SK-N-SH treated with all-trans-retinoic acid at 6 μM for 48 hours (cell line): ENCODE measurements at regions not wholly inside any gene's neighbourhood (a gene's known extent, or its start where the extent isn't known, plus 50 kb on each side); places are given as distances from the start of the nearest gene placed in this dataset.

Experiments
- ARNTL ChIP-seq: fragments of 450-650 bp; formaldehyde crosslinking; IDR thresholded peaks from 2 replicates; pipeline ENCODE4 v1.5.0; 2020; ENCODE audit warnings: low read depth, mild to moderate bottlenecking, moderate library complexity, borderline replicate concordance
- ESRRG ChIP-seq: fragments of 250-450 bp; sonication (Bioruptor Pico); IDR thresholded peaks from 2 replicates; pipeline ENCODE4 v1.6.1; 2021; ENCODE audit warnings: mild to moderate bottlenecking
- ISL1 ChIP-seq: fragments of 250-450 bp; sonication (Bioruptor Pico); IDR thresholded peaks from 2 replicates; pipeline ENCODE4 v2.1.2; 2022; ENCODE audit warnings: mild to moderate bottlenecking, moderate library complexity
- RARB ChIP-seq: fragments of 250-450 bp; sonication (Bioruptor Pico); IDR thresholded peaks from 2 replicates; pipeline ENCODE4 v1.8.0; 2021; ENCODE audit warnings: mild to moderate bottlenecking, moderate library complexity
- TCF4 ChIP-seq: fragments of 250-450 bp; sonication (Bioruptor Pico); IDR thresholded peaks from 2 replicates; pipeline ENCODE4 v1.8.0; 2021; ENCODE audit warnings: mild to moderate bottlenecking, moderate library complexity, borderline replicate concordance
- TOX ChIP-seq: fragments of 250-450 bp; sonication (Bioruptor Pico); IDR thresholded peaks from 2 replicates; pipeline ENCODE4 v1.8.0; 2021; ENCODE audit warnings: mild to moderate bottlenecking, moderate library complexity, borderline replicate concordance
- TSHZ2 ChIP-seq: fragments of 250-450 bp; sonication (Bioruptor Pico); IDR thresholded peaks from 2 replicates; pipeline ENCODE4 v1.5.0; 2020; ENCODE audit warnings: mild to moderate bottlenecking, moderate library complexity
- ZC3H10 ChIP-seq: fragments of 250-450 bp; sonication (Bioruptor Pico); IDR thresholded peaks from 2 replicates; pipeline ENCODE4 v1.5.1; 2021; ENCODE audit warnings: mild to moderate bottlenecking, moderate library complexity
- ZFP3 ChIP-seq: fragments of 250-450 bp; sonication (Bioruptor Pico); IDR thresholded peaks from 2 replicates; pipeline ENCODE4 v1.5.0; 2020; ENCODE audit warnings: mild to moderate bottlenecking, moderate library complexity
- ZFP30 ChIP-seq: fragments of 450-650 bp; formaldehyde crosslinking; IDR thresholded peaks from 2 replicates; pipeline ENCODE4 v1.5.0; 2022; ENCODE audit warnings: mild to moderate bottlenecking, moderate library complexity
- ZNF8 ChIP-seq: fragments of 450-650 bp; formaldehyde crosslinking; IDR thresholded peaks from 2 replicates; pipeline ENCODE4 v1.5.0; 2020; ENCODE audit warnings: mild to moderate bottlenecking, moderate library complexity
- TF ChIP-seq, protein P1 (sequence below): fragments of 250-450 bp; sonication (Bioruptor Pico); IDR thresholded peaks from 2 replicates; pipeline ENCODE4 v1.8.0; 2020; ENCODE audit warnings: mild to moderate bottlenecking, moderate library complexity, borderline replicate concordance

DNA sequence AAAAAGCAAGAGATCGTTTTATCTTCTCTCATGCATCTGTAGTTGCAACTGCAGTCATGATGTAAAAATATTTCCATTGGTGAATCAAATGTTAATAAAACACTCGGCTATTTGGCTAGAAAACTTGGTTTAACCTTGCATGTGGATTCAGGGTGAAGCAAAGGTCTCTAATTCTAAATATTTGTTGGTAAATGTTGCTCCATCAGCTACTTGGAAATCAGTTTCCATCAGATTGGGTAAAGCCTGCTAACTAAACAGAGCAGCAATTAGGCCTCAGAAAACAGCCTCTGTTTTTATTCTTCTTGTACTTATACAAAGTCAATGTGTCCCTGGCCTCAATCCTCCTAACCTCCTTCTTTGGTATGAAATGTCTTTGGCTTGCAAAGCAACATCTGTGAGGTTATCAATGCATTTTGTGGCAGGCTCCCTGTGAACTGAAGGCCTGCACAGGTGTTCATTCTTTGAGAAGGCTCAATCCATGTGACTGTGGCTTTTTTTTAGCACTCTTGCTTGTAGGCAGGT, 312.3 kb downstream of the WDR72 start:
- TF ChIP-seq ARNTL (CRISPR knock-in tag) (no peak), TCF4 (CRISPR knock-in tag) (no peak), ZFP30 (CRISPR knock-in tag) (no peak), RARB (CRISPR knock-in tag) (no peak), ZNF8 (CRISPR knock-in tag) (no peak), ZFP3 (CRISPR knock-in tag) (no peak), ISL1 (CRISPR knock-in tag) (no peak), TOX (CRISPR knock-in tag) (no peak), ESRRG (no peak), TSHZ2 (CRISPR knock-in tag) (no peak), ZC3H10 (CRISPR knock-in tag) (no peak)
- TF ChIP-seq, protein P1, sequence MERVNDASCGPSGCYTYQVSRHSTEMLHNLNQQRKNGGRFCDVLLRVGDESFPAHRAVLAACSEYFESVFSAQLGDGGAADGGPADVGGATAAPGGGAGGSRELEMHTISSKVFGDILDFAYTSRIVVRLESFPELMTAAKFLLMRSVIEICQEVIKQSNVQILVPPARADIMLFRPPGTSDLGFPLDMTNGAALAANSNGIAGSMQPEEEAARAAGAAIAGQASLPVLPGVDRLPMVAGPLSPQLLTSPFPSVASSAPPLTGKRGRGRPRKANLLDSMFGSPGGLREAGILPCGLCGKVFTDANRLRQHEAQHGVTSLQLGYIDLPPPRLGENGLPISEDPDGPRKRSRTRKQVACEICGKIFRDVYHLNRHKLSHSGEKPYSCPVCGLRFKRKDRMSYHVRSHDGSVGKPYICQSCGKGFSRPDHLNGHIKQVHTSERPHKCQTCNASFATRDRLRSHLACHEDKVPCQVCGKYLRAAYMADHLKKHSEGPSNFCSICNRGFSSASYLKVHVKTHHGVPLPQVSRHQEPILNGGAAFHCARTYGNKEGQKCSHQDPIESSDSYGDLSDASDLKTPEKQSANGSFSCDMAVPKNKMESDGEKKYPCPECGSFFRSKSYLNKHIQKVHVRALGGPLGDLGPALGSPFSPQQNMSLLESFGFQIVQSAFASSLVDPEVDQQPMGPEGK (CRISPR knock-in tag): no peak
